HEK293 (cell line): ENCODE measurements at regions not wholly inside any gene's neighbourhood (a gene's known extent, or its start where the extent isn't known, plus 50 kb on each side); places are given as distances from the start of the nearest gene placed in this dataset.

ENCODE experiments used
- ZNF148 ChIP-seq: fragments of 450-650 bp; formaldehyde crosslinking; IDR thresholded peaks from 2 replicates; pipeline ENCODE4 v1.5.0; 2017; ENCODE audit warnings: missing biosample characterization, missing genetic modification characterization, borderline replicate concordance
- ZNF280D ChIP-seq: fragments of 450-650 bp; formaldehyde crosslinking; IDR thresholded peaks from 2 replicates; pipeline ENCODE4 v1.5.1; 2016; ENCODE audit warnings: missing biosample characterization, missing genetic modification characterization
- ZNF549 ChIP-seq: fragments of 450-650 bp; IDR thresholded peaks from 2 replicates; pipeline ENCODE4 v1.5.1; 2018; ENCODE audit warnings: missing biosample characterization, missing genetic modification characterization, mild to moderate bottlenecking, inconsistent platforms, moderate library complexity
- ZNF585B ChIP-seq: fragments of 450-650 bp; formaldehyde crosslinking; IDR thresholded peaks from 2 replicates; pipeline ENCODE4 v1.5.1; 2016; ENCODE audit warnings: missing biosample characterization, missing genetic modification characterization
- ZNF791 ChIP-seq: fragments of 450-650 bp; formaldehyde crosslinking; IDR thresholded peaks from 2 replicates; pipeline ENCODE4 v1.5.1; 2016; ENCODE audit warnings: missing biosample characterization, missing genetic modification characterization
- TF ChIP-seq, protein P1 (sequence below): fragments of 450-650 bp; formaldehyde crosslinking; IDR thresholded peaks from 2 replicates; pipeline ENCODE4 v1.5.1; 2016; ENCODE audit warnings: missing biosample characterization, missing genetic modification characterization

GRCh38 chrX:128685387-128685786 is 633.2 kb upstream of the ACTRT1 start:
- TF ChIP-seq ZNF148 (no peak), ZNF280D (tag by site-specific recombination) (no peak), ZNF585B (tag by site-specific recombination) (no peak), ZNF549 (tag by site-specific recombination) (no peak), ZNF791 (tag by site-specific recombination) (no peak)
- TF ChIP-seq, protein P1, sequence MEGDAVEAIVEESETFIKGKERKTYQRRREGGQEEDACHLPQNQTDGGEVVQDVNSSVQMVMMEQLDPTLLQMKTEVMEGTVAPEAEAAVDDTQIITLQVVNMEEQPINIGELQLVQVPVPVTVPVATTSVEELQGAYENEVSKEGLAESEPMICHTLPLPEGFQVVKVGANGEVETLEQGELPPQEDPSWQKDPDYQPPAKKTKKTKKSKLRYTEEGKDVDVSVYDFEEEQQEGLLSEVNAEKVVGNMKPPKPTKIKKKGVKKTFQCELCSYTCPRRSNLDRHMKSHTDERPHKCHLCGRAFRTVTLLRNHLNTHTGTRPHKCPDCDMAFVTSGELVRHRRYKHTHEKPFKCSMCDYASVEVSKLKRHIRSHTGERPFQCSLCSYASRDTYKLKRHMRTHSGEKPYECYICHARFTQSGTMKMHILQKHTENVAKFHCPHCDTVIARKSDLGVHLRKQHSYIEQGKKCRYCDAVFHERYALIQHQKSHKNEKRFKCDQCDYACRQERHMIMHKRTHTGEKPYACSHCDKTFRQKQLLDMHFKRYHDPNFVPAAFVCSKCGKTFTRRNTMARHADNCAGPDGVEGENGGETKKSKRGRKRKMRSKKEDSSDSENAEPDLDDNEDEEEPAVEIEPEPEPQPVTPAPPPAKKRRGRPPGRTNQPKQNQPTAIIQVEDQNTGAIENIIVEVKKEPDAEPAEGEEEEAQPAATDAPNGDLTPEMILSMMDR: no peak
